ENCODE measurements at regions not wholly inside any gene's neighbourhood (a gene's known extent, or its start where the extent isn't known, plus 50 kb on each side); places are given as distances from the start of the nearest gene placed in this dataset.

GRCh38 chr3:182413061-182413460, 380.2 kb upstream of the ATP11B start:
- no peak for TF ChIP-seq CTCF (conservative IDR thresholded peaks at IDR 0.05; ENCODE audit: low read length)
- TF ChIP-seq EZH2phosphoT487 (IDR thresholded peaks at IDR 0.05; ENCODE audit: borderline replicate concordance, low read depth, low read length), result no peak
